HG02870 (cell line): ENCODE measurements at regions not wholly inside any gene's neighbourhood (a gene's known extent, or its start where the extent isn't known, plus 50 kb on each side); places are given as distances from the start of the nearest gene placed in this dataset.
"Not testable (repeated sequence)": the region's sequence is repeated elsewhere in the genome, so short reads cannot be mapped to it uniquely, and the experiment has no call there.

Experiments used
- ATAC-seq: cut with Tn5 transposase; IDR thresholded peaks from one replicate; pipeline ENCODE4 v1.9.1; 2021; ENCODE audit warnings: mild to moderate bottlenecking, moderate library complexity; ENCODE audit not compliant: unreplicated experiment

- ATAC-seq, result no peak
Measured at GRCh38 chr2:39998617-39999016, 219.6 kb upstream of the THUMPD2 start.

- no peak for ATAC-seq
Measured at GRCh38 chr2:39996653-39997080, 217.6 kb upstream of the THUMPD2 start.

- ATAC-seq, result no peak
Measured at GRCh38 chr2:39995005-39995737, 216.1 kb upstream of the THUMPD2 start.

GRCh38 chr2:39994151-39994550 lies 215.1 kb upstream of the THUMPD2 start:
- no peak for ATAC-seq

- ATAC-seq, result no peak
Measured at GRCh38 chr2:39991298-39991697, 212.2 kb upstream of the THUMPD2 start.

- ATAC-seq, result no peak
Measured at GRCh38 chr2:39990335-39990900, 211.4 kb upstream of the THUMPD2 start.

- ATAC-seq, result no peak
Measured at GRCh38 chr2:39989888-39990287, 210.8 kb upstream of the THUMPD2 start.

GRCh38 chr2:39981883-39982311 lies 202.8 kb upstream of the THUMPD2 start:
- no peak for ATAC-seq

GRCh38 chr2:39975476-39976020 lies 196.5 kb upstream of the THUMPD2 start:
- no peak for ATAC-seq

GRCh38 chr2:39968037-39968436 lies 189.0 kb upstream of the THUMPD2 start:
- no peak for ATAC-seq

GRCh38 chr2:39960681-39961080 lies 181.6 kb upstream of the THUMPD2 start:
- ATAC-seq, result not testable (repeated sequence)

GRCh38 chr2:39954346-39954745 lies 175.3 kb upstream of the THUMPD2 start:
- no peak for ATAC-seq

GRCh38 chr2:39949131-39949530 lies 170.1 kb upstream of the THUMPD2 start:
- ATAC-seq, result no peak

- ATAC-seq, result no peak
Measured at GRCh38 chr2:39948016-39948719, 169.1 kb upstream of the THUMPD2 start.

GRCh38 chr2:39947294-39948015 lies 168.4 kb upstream of the THUMPD2 start:
- ATAC-seq, result no peak

- no peak for ATAC-seq
Measured at GRCh38 chr2:39942950-39943349, 163.9 kb upstream of the THUMPD2 start.

- ATAC-seq, result no peak
Measured at GRCh38 chr2:39938035-39938835, 159.2 kb upstream of the THUMPD2 start.

GRCh38 chr2:39937621-39938020 lies 158.6 kb upstream of the THUMPD2 start:
- no peak for ATAC-seq

GRCh38 chr2:39934851-39935250 lies 155.8 kb upstream of the THUMPD2 start:
- ATAC-seq, result no peak

GRCh38 chr2:39933196-39933595 lies 154.1 kb upstream of the THUMPD2 start:
- no peak for ATAC-seq
